ENCODE measurements at regions not wholly inside any gene's neighbourhood (a gene's known extent, or its start where the extent isn't known, plus 50 kb on each side); places are given as distances from the start of the nearest gene placed in this dataset.

DNA sequence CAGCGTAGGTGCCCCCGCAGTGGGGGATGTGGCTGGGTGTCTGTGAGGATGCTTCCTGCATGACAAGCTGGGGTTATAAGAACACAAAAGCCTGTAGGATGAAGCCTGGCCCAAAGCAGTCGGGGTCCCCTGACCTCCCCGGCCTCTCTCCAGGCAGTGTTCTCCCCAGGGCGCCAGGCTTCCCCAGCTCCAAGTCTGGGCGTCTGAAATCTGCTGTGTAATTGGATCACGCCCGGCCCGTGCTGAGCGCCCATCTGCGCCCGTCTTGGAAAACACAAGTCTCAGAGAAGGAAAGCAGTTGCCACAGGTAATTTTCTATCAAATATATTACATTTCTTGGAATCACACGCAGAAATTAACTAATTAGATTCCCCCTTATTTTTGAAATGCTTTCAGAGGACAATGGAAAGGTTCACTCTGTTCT, 233.3 kb downstream of the CTTN start:
- no peak for DNase-seq

DNA sequence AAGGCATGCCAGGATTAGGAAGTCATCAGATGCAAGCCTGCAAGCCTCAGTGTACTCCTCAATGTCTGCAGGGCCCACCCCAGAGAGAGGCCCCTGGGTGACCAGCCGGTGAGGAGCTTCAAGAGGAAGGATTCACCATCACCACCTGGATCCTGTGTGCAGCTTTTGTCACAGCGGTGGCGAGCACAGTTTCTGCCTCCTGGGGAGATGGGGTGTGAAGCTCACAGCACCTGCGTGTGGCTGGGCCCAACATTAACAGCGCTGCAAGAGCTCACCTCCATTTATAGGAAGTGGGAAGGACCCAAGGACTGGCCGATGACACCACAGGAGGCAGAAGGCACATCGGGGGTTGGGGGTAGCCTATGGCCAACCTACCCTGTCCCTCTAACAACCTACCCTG, 235.3 kb downstream of the CTTN start:
- DNase-seq: no peak

- DNase-seq: no peak
Measured at GRCh38 chr11:70636659-70637058, 238.3 kb downstream of the CTTN start.

DNA sequence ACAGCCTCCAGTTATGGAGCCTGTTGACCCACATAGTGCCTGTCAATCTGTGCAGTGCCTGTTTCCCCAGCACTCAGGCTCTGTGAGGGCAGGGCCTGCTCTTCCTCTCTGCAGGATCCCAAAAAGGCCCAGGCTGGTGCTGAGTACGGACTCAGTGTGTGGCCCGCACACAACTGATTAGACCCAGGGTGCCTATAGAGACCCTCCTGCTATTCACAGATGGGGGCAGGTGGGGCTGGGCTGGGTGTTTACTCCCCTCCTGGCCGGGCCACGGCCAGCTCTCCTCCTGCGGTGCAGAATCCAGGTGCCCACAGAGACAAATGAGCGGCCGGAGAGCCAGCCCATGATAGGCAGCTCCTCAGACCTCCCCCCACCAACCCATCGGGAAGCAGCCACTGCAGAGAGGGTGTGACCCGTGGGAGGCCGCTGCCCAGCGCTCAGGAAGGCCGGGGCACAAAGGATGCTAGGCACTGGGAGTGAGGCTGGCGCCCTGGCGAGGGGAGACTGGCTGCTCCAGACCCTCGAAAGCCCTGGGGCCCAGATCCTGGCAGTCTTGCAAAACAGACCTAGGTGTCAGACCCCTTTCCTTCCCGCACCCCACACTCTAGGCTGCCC, 239.0 kb downstream of the CTTN start:
- no peak for DNase-seq

DNA sequence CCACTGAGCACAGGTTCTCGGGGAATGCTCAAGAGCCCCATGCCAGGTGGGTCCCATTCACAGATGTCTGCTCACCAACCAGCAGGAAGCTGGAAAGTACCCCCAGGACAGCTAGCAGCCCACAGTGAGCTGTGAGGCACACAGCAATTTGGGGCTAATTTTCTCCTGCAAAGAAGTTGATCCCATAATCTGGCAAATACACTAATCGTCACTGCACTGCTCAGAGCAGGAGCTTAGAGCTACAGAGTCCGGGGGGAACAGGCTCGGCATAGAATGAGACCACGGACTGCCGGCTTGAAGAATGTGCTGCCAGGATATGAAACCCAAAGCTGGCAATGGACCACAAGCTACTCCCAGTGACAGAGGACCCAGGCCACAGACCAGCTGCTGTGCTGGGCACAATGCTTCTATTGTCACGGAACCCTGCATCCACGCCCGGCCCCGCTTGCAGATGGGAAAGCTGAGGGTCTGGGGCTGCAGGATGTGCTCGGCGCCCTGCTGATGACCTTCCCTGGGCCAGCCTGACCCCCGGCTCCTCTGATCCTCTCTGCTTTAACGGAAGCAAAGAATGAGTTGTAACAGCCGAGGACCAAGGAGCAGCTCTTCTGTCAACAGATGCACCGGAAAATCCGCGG, 239.7 kb downstream of the CTTN start:
- no peak for DNase-seq

GRCh38 chr11:70640408-70640807, 242.1 kb downstream of the CTTN start:
- no peak for DNase-seq

DNA sequence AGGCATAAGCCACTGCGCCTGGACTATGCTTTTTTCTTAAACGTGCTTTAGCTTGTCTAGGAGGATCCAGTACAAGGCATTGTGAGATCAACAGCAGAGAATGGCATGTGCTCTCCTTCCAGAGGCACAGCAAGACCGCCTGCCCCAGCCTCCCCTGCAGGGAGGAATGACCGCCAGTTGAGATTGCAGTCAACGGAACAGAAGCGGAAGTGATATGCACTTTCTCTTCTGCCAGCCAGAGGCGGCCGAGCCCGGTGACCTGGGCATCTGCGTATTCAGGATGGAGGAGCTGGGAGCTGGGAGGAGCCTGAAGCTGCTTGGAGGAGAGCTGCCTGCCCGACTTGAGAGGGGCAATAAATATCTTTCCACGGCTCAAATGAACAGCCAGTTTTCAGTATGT, 243.0 kb downstream of the CTTN start:
- no peak for DNase-seq

DNA sequence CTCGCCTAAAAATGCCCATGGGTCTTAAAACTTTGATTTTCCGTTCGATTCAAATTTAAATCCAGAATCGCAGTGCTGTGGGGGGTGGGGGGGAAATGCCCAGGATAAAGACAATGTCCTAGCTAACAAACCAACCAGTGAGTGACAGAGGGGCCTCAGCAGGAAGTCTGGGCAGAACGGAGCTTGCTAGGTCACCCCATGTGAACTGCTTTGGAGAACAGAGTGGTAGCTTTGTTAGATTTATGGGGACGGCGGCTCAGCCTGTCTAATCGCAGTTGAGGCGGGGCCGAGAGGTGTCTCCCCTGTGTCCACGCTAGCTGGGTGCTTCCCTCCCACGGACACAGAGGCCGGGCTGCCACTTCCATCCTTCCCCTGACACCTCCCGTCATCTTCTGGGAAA, 243.9 kb downstream of the CTTN start:
- no peak for DNase-seq

DNA sequence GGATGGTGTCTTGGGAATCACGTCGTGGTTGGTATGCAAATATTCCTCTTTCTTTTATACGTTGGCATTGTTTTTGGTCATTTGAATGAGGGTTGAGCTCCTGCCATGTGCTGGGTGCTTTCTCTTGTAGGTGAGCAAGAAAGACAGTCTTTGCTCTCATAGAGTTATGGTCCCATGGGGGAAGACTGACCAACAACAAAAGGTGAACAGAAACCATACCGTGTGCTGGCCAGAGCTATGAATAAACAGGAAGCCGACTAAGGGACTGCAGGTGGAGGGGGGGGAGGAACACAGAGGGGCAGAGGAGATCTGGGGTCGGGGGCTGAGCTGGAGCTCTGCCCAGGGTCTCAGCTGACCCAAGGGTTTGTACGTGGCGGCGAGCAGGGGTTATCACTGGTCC, 245.3 kb downstream of the CTTN start:
- DNase-seq: no peak

DNA sequence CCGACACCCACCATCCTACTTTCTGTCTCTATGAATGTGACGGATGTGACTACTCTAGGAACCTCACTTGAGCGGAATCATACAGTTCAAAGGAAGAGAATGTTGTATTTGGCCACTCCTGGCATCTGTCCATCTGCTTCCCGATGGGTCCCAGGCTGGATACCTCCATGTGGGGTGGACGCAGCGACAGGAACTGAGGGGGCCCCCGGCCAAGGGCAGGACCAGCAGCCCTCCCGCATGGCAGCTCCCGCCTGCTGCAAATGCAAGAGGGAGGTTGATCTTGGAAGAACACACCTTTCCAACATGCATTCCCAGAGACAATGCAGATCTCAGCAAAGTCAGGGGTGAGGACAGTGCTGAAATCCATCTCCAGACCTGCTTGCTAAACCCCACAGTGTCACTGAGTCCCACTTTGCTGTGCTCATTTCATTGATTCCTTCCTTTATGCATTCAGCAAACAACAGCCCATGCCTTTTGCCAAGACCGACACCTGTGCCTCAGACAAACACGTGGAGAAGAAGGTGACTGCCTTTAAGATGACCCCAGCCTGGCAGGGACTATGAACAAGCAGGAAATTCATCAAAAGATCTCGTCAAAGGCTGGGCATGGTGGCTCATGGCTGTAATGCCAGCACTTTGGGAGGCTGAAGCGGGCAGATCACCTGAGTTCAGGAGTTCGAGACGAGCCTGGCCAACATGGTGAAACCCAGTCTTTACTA, 246.2 kb downstream of the CTTN start:
- DNase-seq: no peak

GRCh38 chr11:70645537-70645936, 247.2 kb downstream of the CTTN start:
- no peak for DNase-seq

DNA sequence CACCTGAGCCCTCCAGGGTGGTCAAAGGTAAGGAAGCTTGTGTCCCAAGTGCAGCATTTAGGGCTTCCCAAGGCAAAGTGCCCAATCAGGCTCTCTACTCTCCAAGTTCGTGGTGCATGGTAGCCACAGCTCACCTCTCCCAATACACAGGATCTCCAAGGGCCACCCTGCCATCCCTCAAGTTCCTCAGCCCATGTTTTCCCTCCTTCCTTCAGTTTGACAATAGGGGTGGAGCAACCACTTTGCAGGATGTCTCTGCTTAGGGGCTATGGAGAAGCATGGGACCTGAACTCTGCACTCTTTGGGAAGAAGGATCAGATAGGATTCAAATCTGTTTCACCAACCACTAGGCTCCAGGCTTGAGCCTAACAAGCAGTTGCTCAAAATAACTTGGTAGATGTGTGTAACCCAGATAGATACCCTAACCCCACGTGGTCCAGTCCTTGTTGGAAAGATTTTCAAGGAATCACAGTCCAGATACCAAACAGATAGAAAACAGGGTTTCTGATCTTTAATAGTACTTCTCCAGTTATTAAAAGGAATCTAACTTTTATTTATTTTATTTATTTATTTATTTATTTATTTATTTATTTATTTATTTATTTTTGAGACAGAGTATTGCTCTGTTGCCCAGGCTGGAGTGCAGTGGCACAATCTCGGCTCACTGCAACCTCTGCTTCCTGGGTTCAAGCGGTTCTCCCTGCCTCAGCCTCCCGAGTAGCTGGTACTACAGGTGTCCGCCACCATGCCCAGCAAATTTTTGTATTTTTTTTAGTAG, 248.1 kb downstream of the CTTN start:
- DNase-seq: no peak

DNA sequence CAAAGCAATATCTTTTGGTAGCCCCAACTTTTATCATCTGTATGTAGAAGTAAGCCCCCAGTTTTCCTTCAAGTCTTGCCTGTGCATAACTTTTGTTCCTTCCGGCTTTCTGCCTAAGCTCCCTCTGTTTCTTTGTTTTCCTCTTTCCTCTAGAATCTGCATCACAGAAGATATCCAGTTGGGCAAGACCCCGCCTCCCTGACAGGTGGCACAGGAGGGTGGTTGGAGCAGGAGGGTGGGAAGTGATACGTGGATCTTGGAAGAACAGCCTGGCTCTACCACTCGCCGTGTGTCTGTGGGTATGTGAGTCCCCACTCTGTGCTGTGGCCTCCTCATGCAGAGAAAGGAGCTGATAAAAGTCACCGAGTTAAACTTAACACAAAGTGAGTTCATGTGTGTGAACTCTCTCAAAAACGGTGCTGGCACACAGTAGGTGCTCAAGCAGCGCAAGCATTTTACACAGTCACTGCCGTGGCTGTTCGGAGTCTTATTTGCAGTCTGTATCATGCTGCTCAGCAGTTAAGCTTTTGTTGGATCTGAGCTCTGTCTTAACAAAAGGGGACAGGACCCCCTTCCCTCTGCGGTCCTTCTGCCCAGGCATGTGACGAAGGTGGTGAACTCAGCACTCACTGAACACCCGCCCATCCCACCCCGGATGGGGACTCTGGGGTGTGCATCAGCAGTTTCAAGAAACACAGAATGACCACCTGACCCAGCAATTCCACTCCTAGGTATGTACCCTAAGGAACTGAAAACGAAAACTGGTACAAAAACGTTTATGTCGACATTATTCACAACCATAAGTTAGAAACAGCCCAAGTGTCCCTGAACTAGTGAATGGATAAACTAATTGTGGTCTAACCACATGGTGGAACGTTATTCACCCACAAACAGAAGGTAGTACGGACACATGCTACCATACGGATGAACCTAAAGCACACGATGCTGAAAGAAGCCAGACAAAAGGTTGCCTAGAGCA, 249.1 kb downstream of the CTTN start:
- no peak for DNase-seq

GRCh38 chr11:70650075-70650909, 252.0 kb downstream of the CTTN start:
- peak; percentile 5 for DNase-seq

DNA sequence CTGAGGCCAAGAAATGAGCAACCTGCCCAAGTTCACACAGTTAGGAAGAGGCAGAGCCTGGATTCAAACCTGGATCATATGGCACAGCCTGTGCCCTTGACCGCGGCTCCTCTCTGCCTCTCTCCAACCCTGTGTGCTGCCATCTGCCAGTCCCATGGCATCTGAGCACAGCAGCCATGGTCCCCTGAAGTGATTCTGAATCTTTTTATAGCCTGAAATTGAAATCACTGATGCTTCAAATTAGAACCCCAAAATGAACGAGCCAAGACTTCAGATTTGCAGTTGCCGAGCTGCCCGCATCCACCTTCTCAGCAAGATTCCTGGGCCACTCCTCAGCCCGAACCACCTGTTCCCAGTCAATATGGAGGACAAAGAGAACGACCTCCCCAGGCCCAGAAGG, 252.7 kb downstream of the CTTN start:
- DNase-seq: no peak

DNA sequence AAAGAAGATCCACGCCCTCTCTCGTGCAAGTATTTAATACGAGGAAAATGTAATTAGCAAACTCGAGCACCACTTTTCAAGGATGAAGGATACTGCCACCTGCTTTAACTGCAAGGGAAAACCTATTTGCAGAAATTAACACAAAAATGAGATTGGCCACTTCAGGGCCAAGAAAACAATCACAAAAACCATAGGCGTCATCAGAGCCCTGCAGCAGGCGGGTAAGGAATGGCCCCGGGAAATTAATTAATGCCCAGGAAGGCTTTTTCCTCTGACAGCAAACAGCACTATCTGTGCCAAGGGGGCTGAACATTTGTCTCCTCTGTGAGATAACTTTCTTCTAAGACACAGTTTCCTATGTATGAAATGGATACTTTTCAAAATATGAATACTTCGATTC, 255.7 kb downstream of the CTTN start:
- DNase-seq: no peak

GRCh38 chr11:70655816-70656215, 257.5 kb downstream of the CTTN start:
- no peak for DNase-seq

GRCh38 chr11:70656252-70656651, 257.9 kb downstream of the CTTN start:
- no peak for DNase-seq

DNA sequence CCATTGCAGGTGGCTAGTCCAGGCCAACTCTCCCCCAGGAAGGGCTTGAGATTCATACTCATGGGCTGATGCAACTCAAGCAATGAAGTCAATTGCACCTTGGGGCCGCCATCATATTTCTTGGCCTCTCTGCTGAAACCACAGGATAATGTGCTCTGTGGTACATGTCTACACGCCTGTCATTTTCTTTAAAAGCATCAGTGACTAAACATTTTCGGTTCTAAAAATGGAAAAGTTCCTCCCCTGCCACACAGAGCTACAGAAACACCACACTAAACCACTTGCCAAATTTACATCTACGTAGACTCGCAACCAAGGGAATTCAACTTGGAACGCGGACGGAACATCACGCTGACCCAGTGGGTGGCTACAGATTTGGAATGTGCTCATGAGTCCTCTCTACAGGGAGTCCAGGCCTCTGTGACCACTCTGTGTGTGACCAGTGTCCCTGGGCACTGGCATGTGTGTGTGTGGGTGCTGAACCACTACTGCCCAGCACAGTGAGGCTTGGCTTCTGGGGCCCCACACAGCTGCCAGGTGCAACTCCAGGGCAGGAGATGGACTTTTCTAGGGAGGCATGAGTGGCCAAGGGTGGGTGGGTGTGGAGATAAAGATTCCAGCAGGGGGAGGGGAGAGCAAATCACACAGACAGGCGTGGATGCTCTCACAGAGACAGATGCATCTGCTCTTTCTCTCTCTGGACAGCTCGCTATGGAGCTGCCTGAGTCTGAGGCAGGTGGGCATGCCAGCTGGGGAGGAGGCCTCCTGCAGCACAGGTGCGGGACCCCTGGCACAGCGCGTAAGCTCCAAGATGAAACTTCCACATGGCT, 261.9 kb downstream of the CTTN start:
- no peak for DNase-seq

DNA sequence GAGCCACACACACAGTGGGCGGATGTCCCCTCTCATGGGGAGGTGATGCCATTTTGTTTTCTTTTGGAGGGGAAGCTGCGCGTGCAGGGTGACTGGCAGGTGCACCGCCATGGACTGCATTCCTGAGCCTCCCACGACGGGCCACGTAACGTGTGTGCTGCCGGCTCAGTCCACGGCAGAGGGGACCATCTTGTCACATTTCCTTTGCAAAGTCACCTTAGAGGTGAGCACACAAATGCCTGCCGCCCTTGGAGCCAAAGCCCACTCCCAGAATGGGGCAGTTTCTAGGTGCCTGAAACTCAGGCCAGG, 262.5 kb downstream of the CTTN start:
- no peak for DNase-seq

Measured in stimulated activated CD4-positive, alpha-beta T cell treated with anti-CD3 and anti-CD28 coated beads, Interleukin-12 subunit alpha, Interleukin-12 subunit beta, amount 100 ng/mL, for 4 hours (primary cell).